Neural cell (in vitro differentiated cells): ENCODE measurements at regions not wholly inside any gene's neighbourhood (a gene's known extent, or its start where the extent isn't known, plus 50 kb on each side); places are given as distances from the start of the nearest gene placed in this dataset.
A peak's percentile ranks its signal among the peaks of the same experiment; 100 is the strongest.

Experiments
- H2AFZ ChIP-seq: fragments of 200-600, 300-800 bp; sonication (generic), shearing (Covaris generic); 2 replicates; pipeline ENCODE4 v1.6.0; 2014; ENCODE audit warnings: low read depth, mild to moderate bottlenecking, antibody characterized with exemption, low read length, moderate library complexity
- H3F3A ChIP-seq: fragments of 200-600 bp; shearing (Covaris generic); 2 replicates; pipeline ENCODE4 v1.6.1; 2016; ENCODE audit warnings: mild to moderate bottlenecking, moderate library complexity, mixed read lengths, antibody characterized with exemption, low read length; ENCODE audit not compliant: insufficient read depth, poor library complexity, severe bottlenecking
- H3K27ac ChIP-seq: fragments of 200-600, 300-800 bp; sonication (generic), shearing (Covaris generic); 2 replicates; pipeline ENCODE4 v1.5.1; 2014; ENCODE audit warnings: mild to moderate bottlenecking, low read length, moderate library complexity
- H3K27me3 ChIP-seq: fragments of 300-800, 200-600 bp; sonication (generic), shearing (Covaris generic); 2 replicates; pipeline ENCODE4 v1.6.0; 2014; ENCODE audit warnings: mild to moderate bottlenecking, low read depth, low read length, moderate library complexity; ENCODE audit not compliant: insufficient read depth
- H3K36me3 ChIP-seq: fragments of 300-800, 200-600 bp; sonication (generic), shearing (Covaris generic); 2 replicates; pipeline ENCODE4 v1.5.1; 2014; ENCODE audit warnings: mild to moderate bottlenecking, antibody characterized with exemption, low read length, moderate library complexity; ENCODE audit not compliant: insufficient read depth
- H3K4me2 ChIP-seq: fragments of 300-800, 200-600 bp; sonication (generic), shearing (Covaris generic); 2 replicates; pipeline ENCODE4 v1.6.0; 2014; ENCODE audit warnings: mild to moderate bottlenecking, low read length
- H3K4me3 ChIP-seq: fragments of 300-800, 200-600 bp; sonication (generic), shearing (Covaris generic); 2 replicates; pipeline ENCODE4 v1.5.1; 2014; ENCODE audit warnings: mild to moderate bottlenecking, low read length, moderate library complexity
- H3K79me2 ChIP-seq: fragments of 200-600 bp; shearing (Covaris generic); replicated peaks from 2 replicates; pipeline ENCODE4 v1.6.0; 2014; ENCODE audit warnings: mild to moderate bottlenecking, low read length, moderate library complexity; ENCODE audit not compliant: insufficient read depth
- H3K9ac ChIP-seq: fragments of 300-800, 200-600 bp; sonication (generic), shearing (Covaris generic); 2 replicates; pipeline ENCODE4 v1.6.1; 2016; ENCODE audit warnings: mild to moderate bottlenecking, low read length, mixed read lengths
- H3K9me2 ChIP-seq: fragments of 200-600 bp; shearing (Covaris generic); 2 replicates; pipeline ENCODE4 v1.6.1; 2016; ENCODE audit warnings: mild to moderate bottlenecking, low read length, mixed read lengths; ENCODE audit not compliant: insufficient read depth
- H3K9me3 ChIP-seq: fragments of 200-600, 300-800 bp; sonication (generic), shearing (Covaris generic); 2 replicates; pipeline ENCODE4 v1.6.1; 2016; ENCODE audit warnings: mild to moderate bottlenecking, mixed run types, low read length, moderate library complexity, mixed read lengths
- H4K20me1 ChIP-seq: fragments of 200-600 bp; shearing (Covaris generic); 2 replicates; pipeline ENCODE4 v1.6.1; 2016; ENCODE audit warnings: mild to moderate bottlenecking, mixed run types; ENCODE audit not compliant: insufficient read depth
- EP300 ChIP-seq: fragments of 450-650 bp; conservative IDR thresholded peaks from 2 replicates; pipeline ENCODE4 v1.6.1; 2014; ENCODE audit warnings: antibody characterized with exemption, mild to moderate bottlenecking, moderate library complexity; ENCODE audit not compliant: poor library complexity, severe bottlenecking
- EZH2 ChIP-seq: fragments of 200-600, 300-800 bp; shearing (Covaris generic), sonication (generic); IDR thresholded peaks from 2 replicates; pipeline ENCODE4 v1.6.1; 2014; ENCODE audit warnings: antibody characterized with exemption, low read length, borderline replicate concordance, mild to moderate bottlenecking; ENCODE audit not compliant: insufficient read depth, poor library complexity, severe bottlenecking
- MXI1 ChIP-seq: fragments of 450-650 bp; conservative IDR thresholded peaks from 2 replicates; pipeline ENCODE4 v1.6.1; 2014; ENCODE audit warnings: antibody characterized with exemption, mild to moderate bottlenecking; ENCODE audit not compliant: poor library complexity, severe bottlenecking
- POLR2AphosphoS5 ChIP-seq: IDR thresholded peaks from 2 replicates; pipeline ENCODE4 v1.6.1; 2012
- RAD21 ChIP-seq: fragments of 450-650 bp; conservative IDR thresholded peaks from 2 replicates; pipeline ENCODE4 v1.6.1; 2014; ENCODE audit warnings: antibody characterized with exemption, mild to moderate bottlenecking, moderate library complexity
- SMC3 ChIP-seq: fragments of 450-650 bp; conservative IDR thresholded peaks from 2 replicates; pipeline ENCODE4 v1.6.1; 2014; ENCODE audit warnings: antibody characterized with exemption, mild to moderate bottlenecking, moderate library complexity; ENCODE audit not compliant: poor library complexity
- TAF1 ChIP-seq: IDR thresholded peaks from 2 replicates; pipeline ENCODE4 v1.6.1; 2012; ENCODE audit warnings: low read depth
- TF ChIP-seq, protein P1 (sequence below): fragments of 450-650 bp; IDR thresholded peaks from 2 replicates; pipeline ENCODE4 v1.5.1; 2014; ENCODE audit warnings: antibody characterized with exemption, mild to moderate bottlenecking, moderate library complexity; ENCODE audit not compliant: poor library complexity, severe bottlenecking
- TF ChIP-seq, protein P2 (sequence below): IDR thresholded peaks from 2 replicates; pipeline ENCODE4 v1.6.1; 2012; ENCODE audit warnings: borderline replicate concordance

DNA sequence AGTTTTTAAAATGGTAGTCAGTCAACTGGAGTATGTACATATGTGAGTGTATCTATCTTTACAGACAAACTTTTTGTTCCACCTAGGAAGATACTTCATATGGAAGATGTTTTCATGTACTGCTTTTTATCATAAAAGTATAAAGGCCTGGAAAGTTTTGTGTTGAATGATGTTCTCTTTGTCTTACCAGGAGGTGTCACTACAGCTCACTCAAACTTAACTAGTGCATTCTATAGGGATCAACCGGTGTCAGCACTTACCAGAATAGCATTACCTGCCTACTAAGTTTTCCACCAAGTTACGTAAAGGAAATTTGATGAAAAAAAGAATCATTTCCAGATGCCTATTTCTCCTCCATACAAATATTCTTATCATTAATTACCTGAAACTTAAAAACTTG, 522.6 kb upstream of the SEMA6D start:
- no peaks in the 10 kb centered on the region for H3F3A ChIP-seq
- TF ChIP-seq, protein P1, sequence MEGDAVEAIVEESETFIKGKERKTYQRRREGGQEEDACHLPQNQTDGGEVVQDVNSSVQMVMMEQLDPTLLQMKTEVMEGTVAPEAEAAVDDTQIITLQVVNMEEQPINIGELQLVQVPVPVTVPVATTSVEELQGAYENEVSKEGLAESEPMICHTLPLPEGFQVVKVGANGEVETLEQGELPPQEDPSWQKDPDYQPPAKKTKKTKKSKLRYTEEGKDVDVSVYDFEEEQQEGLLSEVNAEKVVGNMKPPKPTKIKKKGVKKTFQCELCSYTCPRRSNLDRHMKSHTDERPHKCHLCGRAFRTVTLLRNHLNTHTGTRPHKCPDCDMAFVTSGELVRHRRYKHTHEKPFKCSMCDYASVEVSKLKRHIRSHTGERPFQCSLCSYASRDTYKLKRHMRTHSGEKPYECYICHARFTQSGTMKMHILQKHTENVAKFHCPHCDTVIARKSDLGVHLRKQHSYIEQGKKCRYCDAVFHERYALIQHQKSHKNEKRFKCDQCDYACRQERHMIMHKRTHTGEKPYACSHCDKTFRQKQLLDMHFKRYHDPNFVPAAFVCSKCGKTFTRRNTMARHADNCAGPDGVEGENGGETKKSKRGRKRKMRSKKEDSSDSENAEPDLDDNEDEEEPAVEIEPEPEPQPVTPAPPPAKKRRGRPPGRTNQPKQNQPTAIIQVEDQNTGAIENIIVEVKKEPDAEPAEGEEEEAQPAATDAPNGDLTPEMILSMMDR, result peak; percentile 60
- TF ChIP-seq TAF1, result no peak
- peak; percentile 66 for TF ChIP-seq SMC3
- no peak for TF ChIP-seq EP300
- peak; percentile 64 for TF ChIP-seq RAD21
- H3K27ac ChIP-seq, result no peak overlapping the region
- no peak overlapping the region for H2AFZ ChIP-seq
- H3K4me3 ChIP-seq, result no peak overlapping the region
- H3K4me2 ChIP-seq, result no peak overlapping the region
- no peaks in the 10 kb centered on the region for H3K9me3 ChIP-seq
- no peaks in the 10 kb centered on the region for H3K9me2 ChIP-seq
- H3K27me3 ChIP-seq, result no peaks in the 10 kb centered on the region
- peaks cover 5% of the 10 kb centered on the region for H4K20me1 ChIP-seq
- H3K9ac ChIP-seq, result no peak overlapping the region
- peaks cover 4% of the 10 kb centered on the region for H3K36me3 ChIP-seq
- H3K79me2 ChIP-seq, result peaks cover 95% of the 10 kb centered on the region

DNA sequence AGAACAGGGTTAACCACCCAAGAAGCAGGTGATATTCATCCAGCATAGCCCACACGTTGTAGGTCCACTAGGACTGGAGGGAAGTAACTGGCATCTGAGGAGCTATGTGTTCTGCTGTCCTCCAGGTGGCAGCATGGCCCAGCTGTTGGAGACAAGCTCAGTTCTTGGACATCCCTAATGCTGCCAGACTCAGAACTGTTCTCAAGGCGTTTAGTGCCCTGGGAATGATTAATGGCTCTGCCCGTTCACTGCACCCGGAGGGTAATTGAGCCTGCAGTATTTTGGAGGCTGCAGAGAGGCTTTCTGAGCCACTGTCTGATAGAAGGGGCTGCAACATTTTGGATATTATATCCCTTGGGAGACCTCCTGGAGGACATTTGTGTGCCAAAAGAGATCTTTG, 521.3 kb upstream of the SEMA6D start:
- Histone ChIP-seq H2AFZ (no peak overlapping the region), H3K27ac (no peak overlapping the region), H3K9me2 (no peaks in the 10 kb centered on the region), H3K4me3 (no peak overlapping the region), H3F3A (no peaks in the 10 kb centered on the region), H3K9ac (no peak overlapping the region), H4K20me1 (peaks cover 5% of the 10 kb centered on the region), H3K4me2 (no peak overlapping the region), H3K79me2 (peaks cover 95% of the 10 kb centered on the region), H3K9me3 (no peaks in the 10 kb centered on the region), H3K36me3 (peaks cover 4% of the 10 kb centered on the region), H3K27me3 (no peaks in the 10 kb centered on the region)
- TF ChIP-seq, protein P1, result peak; percentile 81
- TF ChIP-seq MXI1 (no peak), SMC3 (peak; percentile 89), RAD21 (peak; percentile 90), EP300 (no peak), EZH2 (no peak)

DNA sequence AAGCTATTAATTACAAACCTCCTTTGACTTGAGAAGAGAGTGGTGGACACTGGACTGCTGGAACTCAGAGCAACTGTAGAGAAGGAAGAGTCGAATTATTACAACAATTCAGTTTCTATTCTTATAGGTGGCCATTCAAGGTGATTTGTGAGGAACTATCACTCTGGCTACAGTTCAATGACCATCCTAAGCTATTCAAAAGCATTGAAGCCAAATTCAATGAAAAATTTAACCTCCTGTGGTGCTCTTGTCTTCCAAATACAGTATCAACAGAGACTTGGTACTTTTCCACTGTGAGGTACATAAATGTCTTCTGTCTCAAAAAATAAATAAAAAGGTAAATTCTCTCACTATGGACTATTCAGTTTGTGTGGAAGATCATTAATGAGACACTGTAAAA, 513.3 kb upstream of the SEMA6D start:
- no peak overlapping the region for H2AFZ ChIP-seq
- TF ChIP-seq, protein P2, sequence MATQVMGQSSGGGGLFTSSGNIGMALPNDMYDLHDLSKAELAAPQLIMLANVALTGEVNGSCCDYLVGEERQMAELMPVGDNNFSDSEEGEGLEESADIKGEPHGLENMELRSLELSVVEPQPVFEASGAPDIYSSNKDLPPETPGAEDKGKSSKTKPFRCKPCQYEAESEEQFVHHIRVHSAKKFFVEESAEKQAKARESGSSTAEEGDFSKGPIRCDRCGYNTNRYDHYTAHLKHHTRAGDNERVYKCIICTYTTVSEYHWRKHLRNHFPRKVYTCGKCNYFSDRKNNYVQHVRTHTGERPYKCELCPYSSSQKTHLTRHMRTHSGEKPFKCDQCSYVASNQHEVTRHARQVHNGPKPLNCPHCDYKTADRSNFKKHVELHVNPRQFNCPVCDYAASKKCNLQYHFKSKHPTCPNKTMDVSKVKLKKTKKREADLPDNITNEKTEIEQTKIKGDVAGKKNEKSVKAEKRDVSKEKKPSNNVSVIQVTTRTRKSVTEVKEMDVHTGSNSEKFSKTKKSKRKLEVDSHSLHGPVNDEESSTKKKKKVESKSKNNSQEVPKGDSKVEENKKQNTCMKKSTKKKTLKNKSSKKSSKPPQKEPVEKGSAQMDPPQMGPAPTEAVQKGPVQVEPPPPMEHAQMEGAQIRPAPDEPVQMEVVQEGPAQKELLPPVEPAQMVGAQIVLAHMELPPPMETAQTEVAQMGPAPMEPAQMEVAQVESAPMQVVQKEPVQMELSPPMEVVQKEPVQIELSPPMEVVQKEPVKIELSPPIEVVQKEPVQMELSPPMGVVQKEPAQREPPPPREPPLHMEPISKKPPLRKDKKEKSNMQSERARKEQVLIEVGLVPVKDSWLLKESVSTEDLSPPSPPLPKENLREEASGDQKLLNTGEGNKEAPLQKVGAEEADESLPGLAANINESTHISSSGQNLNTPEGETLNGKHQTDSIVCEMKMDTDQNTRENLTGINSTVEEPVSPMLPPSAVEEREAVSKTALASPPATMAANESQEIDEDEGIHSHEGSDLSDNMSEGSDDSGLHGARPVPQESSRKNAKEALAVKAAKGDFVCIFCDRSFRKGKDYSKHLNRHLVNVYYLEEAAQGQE, result no peak
- TF ChIP-seq RAD21 (no peak), SMC3 (no peak), POLR2AphosphoS5 (no peak), TAF1 (no peak), EP300 (no peak), MXI1 (no peak), EZH2 (no peak)
- TF ChIP-seq, protein P1, result no peak
- no peak overlapping the region for H3K4me2 ChIP-seq
- H3F3A ChIP-seq, result no peaks in the 10 kb centered on the region
- no peak overlapping the region for H3K4me3 ChIP-seq
- H3K9me2 ChIP-seq, result no peaks in the 10 kb centered on the region
- no peaks in the 10 kb centered on the region for H3K27me3 ChIP-seq
- H3K36me3 ChIP-seq, result no peaks in the 10 kb centered on the region
- no peak overlapping the region for H3K9ac ChIP-seq
- no peaks in the 10 kb centered on the region for H4K20me1 ChIP-seq
- H3K79me2 ChIP-seq, result peaks cover 81% of the 10 kb centered on the region
- no peak overlapping the region for H3K27ac ChIP-seq
- no peaks in the 10 kb centered on the region for H3K9me3 ChIP-seq
